ENCODE measurements at regions not wholly inside any gene's neighbourhood (a gene's known extent, or its start where the extent isn't known, plus 50 kb on each side); places are given as distances from the start of the nearest gene placed in this dataset.
A peak's percentile ranks its signal among the peaks of the same experiment; 100 is the strongest.

GRCh38 chr18:24659827-24660720, 199.6 kb downstream of the HRH4 start:
- no peaks in the 10 kb centered on the region for H3K36me3 ChIP-seq (ENCODE audit: control insufficient read depth in 4 of 4, insufficient read depth in 4 of 4, low read length in 4 of 4)
- WGBS, 2 donors = 17 to 36% methylated on average over 21 of the region's 21 CpGs
- no peak for TF ChIP-seq CTCF (IDR thresholded peaks at IDR 0.05; ENCODE audit: control extremely low read depth, extremely low read depth)
- peak; percentile 91 to 97 (median 97) for DNase-seq
- H3K9me3 ChIP-seq (ENCODE audit: control insufficient read depth in 4 of 4, insufficient read depth in 3 of 4, low read length in 3 of 4) = no peaks in the 10 kb centered on the region
- no peak overlapping the region for H3K4me3 ChIP-seq
- H3K27me3 ChIP-seq (ENCODE audit: control insufficient read depth in 3 of 3, insufficient read depth in 3 of 3, low read length in 2 of 3) = no peaks in the 10 kb centered on the region
- peak overlapping the region; percentile 47 to 48 for H3K27ac ChIP-seq (ENCODE audit: low read depth in 1 of 2, low read length in 1 of 2)
- no peak overlapping the region for H3K9ac ChIP-seq (ENCODE audit: insufficient read depth in 1 of 2, low read length in 2 of 2)
- no peak for ATAC-seq (ENCODE audit: insufficient read depth, low FRiP score)
- H3K4me1 ChIP-seq (ENCODE audit: control insufficient read depth in 5 of 5, insufficient read depth in 5 of 5, low read length in 5 of 5) = peaks cover 0 to 74% (median 8%) of the 10 kb centered on the region in 5 donors

GRCh38 chr18:24660956-24661355, 200.5 kb downstream of the HRH4 start:
- peak in 1 of 3 donors; percentile 63 for DNase-seq

GRCh38 chr18:24662412-24662821, 202.0 kb downstream of the HRH4 start:
- Histone ChIP-seq H3K9me3 (ENCODE audit: control insufficient read depth in 4 of 4, insufficient read depth in 3 of 4, low read length in 3 of 4) (peaks cover 0 to 2% (median 0%) of the 10 kb centered on the region in 4 donors), H3K4me1 (ENCODE audit: control insufficient read depth in 5 of 5, insufficient read depth in 5 of 5, low read length in 5 of 5) (peaks cover 0 to 63% (median 8%) of the 10 kb centered on the region in 5 donors), H3K9ac (ENCODE audit: insufficient read depth in 1 of 2, low read length in 2 of 2) (no peak overlapping the region), H3K4me3 (no peak overlapping the region), H3K27me3 (ENCODE audit: control insufficient read depth in 3 of 3, insufficient read depth in 3 of 3, low read length in 2 of 3) (no peaks in the 10 kb centered on the region), H3K36me3 (ENCODE audit: control insufficient read depth in 4 of 4, insufficient read depth in 4 of 4, low read length in 4 of 4) (no peaks in the 10 kb centered on the region), H3K27ac (ENCODE audit: low read depth in 1 of 2, low read length in 1 of 2) (no peak overlapping the region)
- DNase-seq (peak in 2 of 3 donors; percentile 46 to 48), ATAC-seq (ENCODE audit: insufficient read depth, low FRiP score) (no peak)
- 81 to 86% methylated on average over 13 of the region's 13 CpGs for WGBS, 2 donors
- no peak for TF ChIP-seq CTCF (IDR thresholded peaks at IDR 0.05; ENCODE audit: control extremely low read depth, extremely low read depth)

More at GRCh38 chr18:24660956-24661355, 200.5 kb downstream of the HRH4 start:
- ATAC-seq (ENCODE audit: insufficient read depth, low FRiP score) = no peak
- Histone ChIP-seq H3K36me3 (ENCODE audit: control insufficient read depth in 4 of 4, insufficient read depth in 4 of 4, low read length in 4 of 4) (no peaks in the 10 kb centered on the region), H3K27ac (ENCODE audit: low read depth in 1 of 2, low read length in 1 of 2) (peak overlapping the region; percentile 11 to 16), H3K9me3 (ENCODE audit: control insufficient read depth in 4 of 4, insufficient read depth in 3 of 4, low read length in 3 of 4) (peaks cover 0 to 1% (median 0%) of the 10 kb centered on the region in 4 donors), H3K4me3 (no peak overlapping the region), H3K9ac (ENCODE audit: insufficient read depth in 1 of 2, low read length in 2 of 2) (no peak overlapping the region), H3K4me1 (ENCODE audit: control insufficient read depth in 5 of 5, insufficient read depth in 5 of 5, low read length in 5 of 5) (peaks cover 0 to 74% (median 8%) of the 10 kb centered on the region in 5 donors), H3K27me3 (ENCODE audit: control insufficient read depth in 3 of 3, insufficient read depth in 3 of 3, low read length in 2 of 3) (no peaks in the 10 kb centered on the region)
- 13 to 55% methylated on average over 1 of the region's 1 CpG for WGBS, 2 donors
- no peak for TF ChIP-seq CTCF (IDR thresholded peaks at IDR 0.05; ENCODE audit: control extremely low read depth, extremely low read depth)
